GM19463 (cell line): ENCODE measurements at regions not wholly inside any gene's neighbourhood (a gene's known extent, or its start where the extent isn't known, plus 50 kb on each side); places are given as distances from the start of the nearest gene placed in this dataset.
"Not testable (repeated sequence)": the region's sequence is repeated elsewhere in the genome, so short reads cannot be mapped to it uniquely, and the experiment has no call there.

Source experiments
- ATAC-seq: cut with Tn5 transposase; IDR thresholded peaks from one replicate; pipeline ENCODE4 v1.9.1; 2021; ENCODE audit warnings: mild to moderate bottlenecking, moderate library complexity; ENCODE audit not compliant: unreplicated experiment

- no peak for ATAC-seq
Measured at GRCh38 chr12:11446372-11446771, 51.0 kb upstream of the PRB2 start.

DNA sequence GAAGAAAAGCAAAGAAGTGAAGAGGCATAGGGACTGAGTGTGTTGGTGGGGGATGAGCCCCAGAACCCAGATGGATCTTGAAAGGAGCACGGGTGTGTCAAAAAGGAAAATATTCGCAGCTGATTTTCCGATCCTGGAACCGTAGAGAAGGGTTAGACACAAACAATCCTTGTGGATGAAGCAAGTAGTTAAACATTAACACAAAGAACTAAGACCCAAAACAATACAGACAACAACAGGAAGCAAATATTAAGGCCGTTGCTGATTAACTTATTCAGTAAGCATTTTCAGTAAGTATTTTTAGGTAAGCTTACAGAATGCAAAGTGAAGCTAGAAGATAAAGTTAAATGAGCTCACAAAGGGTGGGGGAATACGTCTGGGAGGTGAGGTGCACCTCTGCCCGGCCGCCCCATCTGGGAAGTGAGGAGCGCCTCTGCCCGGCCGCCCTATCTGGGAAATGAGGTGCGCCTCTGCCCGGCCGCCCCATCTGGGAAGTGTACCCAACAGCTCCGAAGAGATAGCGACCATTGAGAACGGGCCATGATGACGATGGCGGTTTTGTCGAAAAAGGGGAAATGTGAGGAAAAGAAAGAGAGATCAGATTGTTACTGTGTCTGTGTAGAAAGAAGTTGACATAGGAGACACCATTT, 62.8 kb upstream of the PRB2 start:
- no peak for ATAC-seq

DNA sequence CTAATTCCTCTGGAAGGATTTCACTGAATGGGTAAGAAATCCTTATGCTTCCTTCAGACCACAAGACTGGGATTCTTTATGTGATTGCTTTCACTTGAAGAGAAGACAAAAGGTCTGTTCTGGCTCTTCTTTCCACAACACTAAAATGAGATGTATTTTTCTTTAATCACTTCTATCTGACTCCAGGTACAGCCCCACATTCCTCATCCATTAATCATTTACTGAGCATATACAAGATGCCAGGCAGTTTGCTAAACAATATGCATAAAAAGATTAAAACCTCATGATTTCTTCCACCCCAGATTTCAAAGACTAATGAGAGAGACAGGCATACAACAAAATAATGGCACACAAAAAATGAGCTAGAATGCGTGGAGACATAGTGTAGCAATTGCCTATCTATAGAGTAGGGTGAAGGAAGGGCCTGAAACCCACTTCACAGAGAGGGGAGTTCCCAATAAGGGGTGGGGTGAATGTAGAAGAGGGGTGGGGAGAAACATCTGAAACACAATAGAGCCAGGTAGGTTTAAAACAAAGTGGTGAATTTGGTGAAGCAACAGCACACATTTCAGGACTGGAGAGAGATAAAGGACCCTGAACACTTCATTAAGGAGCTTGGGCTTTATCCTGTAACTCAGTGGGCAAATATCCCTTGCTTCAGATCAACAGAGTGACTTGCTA, 65.1 kb upstream of the PRB2 start:
- ATAC-seq, result no peak

DNA sequence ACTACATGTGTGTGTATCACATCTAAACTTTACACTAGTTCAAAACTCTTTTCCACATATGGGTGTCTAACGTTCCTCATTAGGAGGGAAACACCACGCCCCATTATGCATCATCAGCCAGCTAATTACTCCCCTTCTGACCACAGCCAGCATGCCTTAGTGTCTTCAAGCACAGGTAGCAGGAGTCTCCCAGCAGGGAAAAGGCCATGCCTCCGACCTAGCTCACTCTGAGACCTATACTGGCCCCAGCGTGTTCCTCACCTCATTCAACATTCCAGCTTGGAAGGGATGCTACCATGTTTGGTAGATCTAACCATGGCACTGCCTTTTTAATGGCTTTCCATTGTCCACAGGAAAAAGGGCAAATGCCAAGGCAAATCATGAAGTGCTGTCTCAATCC, 66.1 kb upstream of the PRB2 start:
- no peak for ATAC-seq

DNA sequence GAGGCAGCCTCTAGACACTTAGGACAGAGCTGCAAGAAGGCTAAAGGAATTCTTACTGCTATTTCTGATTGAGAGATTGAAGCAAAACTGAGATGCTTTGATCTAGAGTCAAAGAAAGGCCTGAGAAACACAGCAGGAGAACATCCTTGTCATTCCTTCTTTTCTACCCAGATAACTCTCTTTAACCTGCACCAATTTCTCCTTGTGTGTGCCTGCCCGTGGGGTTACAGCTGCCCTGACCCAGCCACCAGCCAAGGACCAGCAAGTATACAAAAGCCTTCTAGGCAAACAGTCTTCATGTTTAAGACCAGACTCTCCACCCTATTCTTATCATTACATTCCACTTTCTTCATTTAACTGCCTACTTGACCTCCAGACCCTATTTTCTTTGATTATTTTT, 81.7 kb upstream of the PRB2 start:
- no peak for ATAC-seq

DNA sequence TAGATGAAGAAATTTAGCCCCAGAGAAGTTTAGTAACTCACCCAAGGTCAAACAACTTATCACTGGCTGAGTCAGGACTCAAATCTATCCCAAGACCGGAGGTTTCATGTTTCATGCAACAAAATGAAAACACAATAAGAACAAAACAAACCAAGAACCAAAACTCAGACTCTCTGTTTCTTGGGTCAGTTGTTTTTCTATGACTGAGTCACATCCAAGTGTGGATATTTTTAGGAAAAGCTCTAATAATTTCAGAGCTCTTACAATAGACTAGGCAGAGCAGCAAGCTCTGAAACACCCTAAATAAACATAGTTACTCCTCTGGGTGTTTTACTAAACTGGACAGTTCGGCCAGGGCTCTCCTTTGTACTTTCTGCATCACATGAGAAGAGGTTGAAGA, 87.6 kb upstream of the PRB2 start:
- ATAC-seq, result no peak

- ATAC-seq, result peak; percentile 87
Measured at GRCh38 chr12:11486623-11487444, 91.5 kb upstream of the PRB2 start.

DNA sequence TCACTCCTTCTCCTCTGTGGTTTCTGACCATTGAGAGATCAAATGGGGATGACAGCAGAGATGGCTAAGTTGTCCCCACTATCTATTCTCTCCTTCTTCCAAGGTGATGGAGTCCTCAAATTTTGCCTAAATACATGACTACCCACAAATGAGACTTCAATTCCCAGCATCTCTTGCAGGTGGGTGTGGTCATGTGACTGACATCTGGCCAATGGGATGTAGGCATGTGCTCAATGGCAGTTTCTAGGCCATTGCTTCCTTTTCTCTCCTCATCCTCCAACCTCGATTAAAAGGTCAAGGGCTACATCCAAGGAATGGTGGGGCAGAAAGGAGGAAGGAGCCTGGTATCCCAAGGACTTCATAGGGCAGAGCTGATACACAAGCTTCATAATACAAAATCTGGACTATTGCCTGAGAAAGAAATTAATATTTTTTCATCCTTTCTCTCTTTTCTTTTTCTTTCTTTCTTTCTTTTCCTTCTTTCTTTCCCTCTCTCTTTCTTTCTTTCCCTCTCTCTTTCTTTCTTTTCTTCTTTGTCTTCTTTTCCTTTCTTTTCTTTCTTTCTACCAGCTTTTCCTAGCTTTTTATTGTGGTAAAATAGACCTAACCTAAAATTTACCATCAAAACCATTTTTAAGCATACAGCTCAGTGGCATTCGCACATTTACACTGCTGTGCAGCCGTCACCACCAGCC, 100.9 kb upstream of the PRB2 start:
- ATAC-seq, result no peak

DNA sequence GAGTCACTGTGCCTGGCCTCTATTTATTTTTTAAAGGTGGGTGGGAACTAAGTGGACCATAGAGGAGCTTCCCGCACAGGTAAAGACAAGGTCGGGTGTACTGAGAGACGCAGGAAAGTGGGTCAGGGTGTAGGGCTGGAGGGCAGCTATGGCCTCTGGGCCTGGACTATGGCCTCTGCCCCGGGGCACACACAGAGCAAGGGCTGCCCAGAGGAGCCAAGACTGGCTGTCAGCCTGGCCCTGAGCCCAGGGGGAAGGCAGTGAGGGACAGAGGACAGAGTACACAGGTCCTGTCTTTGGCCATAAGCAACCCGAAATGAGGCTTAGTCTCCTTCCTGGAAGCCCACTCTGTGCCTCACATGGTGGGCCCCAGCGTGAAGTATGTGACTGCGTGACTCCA, 102.1 kb upstream of the PRB2 start:
- no peak for ATAC-seq

GRCh38 chr12:11497995-11498394, 102.6 kb upstream of the PRB2 start:
- peak; percentile 70 for ATAC-seq

DNA sequence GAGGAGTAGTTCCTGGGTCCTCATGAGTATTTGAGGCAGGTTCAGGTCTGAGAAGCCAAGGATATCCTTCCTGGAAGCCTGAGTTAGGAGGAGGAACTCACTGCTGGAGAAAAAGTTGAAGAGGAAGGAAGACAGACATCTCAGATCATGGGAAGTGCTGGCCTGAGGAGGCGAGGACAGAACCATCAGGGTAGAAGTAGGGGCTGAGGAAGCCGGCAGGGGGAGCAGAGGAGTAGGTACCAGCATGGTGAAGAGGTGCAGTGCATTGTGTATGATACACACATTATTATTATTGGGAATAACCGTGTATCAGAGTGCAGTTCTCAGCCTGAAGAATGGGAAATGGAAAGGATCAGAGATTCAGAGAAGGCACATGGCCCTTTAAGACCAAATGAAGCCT, 103.2 kb upstream of the PRB2 start:
- ATAC-seq, result not testable (repeated sequence)

DNA sequence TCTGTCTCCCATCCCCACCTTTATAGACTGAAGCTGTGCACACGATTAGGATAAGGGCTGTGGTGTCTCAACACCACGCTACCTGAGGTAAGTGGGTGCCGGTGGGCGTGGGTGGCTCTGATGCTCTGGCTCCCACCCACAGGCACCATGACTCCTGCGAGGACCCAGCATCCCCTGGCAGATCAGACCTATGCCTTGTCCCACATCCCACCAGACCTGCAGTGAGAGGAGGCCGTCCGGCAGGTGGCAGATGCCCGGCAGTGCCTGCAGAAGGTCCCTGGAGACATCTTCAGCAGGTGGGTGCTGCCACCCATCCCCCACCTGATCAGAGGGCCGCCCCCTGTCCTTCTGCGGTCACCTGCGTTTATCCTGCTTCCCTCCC, 104.4 kb upstream of the PRB2 start:
- ATAC-seq, result no peak

GRCh38 chr12:11500188-11500860, 105.0 kb upstream of the PRB2 start:
- peak; percentile 71 for ATAC-seq

DNA sequence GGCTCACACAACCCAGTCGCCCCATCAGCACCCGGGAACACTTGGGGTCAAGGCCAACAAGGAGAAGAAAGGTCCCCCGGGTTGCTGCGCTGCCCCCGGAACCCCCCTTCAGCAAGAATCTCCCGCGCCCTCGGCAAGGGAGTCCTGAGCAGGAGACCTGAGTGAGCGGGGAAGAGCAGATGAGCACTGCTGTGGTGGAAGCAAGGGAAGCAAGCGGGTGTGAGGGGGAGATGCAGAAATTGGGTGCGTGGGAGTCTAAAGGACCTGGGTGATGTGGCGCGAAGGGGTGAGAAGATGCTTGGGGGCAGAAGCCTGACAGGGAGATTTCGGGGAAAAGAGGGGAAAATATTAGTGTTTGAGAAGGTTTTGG, 105.5 kb upstream of the PRB2 start:
- no peak for ATAC-seq

GRCh38 chr12:11508699-11509098, 113.3 kb upstream of the PRB2 start:
- ATAC-seq, result no peak

- no peak for ATAC-seq
Measured at GRCh38 chr12:11509326-11509725, 114.0 kb upstream of the PRB2 start.

- ATAC-seq, result no peak
Measured at GRCh38 chr12:11510671-11511070, 115.3 kb upstream of the PRB2 start.

DNA sequence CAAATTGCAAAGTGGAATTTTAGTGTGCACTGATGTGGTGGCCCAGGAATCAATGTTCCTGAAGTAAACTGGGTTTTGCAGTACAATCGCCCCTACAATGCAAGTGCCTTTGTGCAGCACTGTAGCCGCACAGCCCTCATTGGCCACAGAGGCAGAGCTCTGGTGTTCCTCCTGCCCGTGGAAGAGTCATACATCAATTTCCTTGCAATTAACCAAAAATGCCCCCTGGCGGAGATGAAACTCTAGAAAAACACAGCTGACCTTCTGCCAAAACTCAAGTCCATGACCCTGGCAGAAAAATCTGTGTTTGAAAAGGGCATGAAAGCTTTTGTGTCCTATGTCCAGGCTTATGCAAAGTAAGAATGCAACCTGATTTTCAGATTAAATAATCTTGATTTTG, 117.9 kb upstream of the PRB2 start:
- ATAC-seq, result no peak

DNA sequence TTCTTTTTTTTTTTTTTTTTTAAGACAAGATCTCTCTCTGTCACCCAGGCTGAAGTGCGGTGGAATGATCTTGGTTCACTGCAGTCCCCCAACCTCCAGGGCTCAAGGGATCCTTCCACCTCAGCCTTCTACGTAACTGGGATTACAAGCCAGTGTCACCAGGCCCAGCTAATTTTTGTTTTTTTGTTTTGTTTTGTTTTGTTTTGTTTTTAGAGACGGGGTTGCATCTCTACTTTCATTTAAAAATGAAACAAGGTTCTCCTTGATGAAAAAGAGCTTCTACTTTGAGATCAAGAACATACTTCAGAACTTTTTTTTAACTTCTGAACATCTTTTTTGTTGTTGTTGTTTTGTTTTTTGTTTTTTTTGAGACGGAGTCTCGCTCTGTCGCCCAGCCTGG, 121.7 kb upstream of the PRB2 start:
- ATAC-seq, result no peak

DNA sequence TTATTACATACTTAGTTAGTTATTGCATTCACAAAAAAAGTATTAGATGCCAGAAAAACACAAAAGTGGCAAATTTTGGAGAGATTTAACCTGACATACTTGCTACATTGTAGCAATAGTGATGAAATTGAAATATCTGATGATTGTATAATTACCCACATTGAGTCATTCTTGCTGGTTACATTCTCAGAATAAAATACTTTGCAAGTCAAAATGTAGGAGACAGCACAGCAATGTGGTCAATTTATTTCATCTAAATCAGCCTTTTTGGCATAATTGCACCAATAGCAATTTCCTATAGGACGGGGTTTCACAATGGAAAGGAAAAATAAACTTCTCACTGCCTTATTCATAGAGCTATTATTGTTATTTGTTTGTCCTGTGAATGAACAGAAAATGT, 125.0 kb upstream of the ETV6 start:
- no peak for ATAC-seq

DNA sequence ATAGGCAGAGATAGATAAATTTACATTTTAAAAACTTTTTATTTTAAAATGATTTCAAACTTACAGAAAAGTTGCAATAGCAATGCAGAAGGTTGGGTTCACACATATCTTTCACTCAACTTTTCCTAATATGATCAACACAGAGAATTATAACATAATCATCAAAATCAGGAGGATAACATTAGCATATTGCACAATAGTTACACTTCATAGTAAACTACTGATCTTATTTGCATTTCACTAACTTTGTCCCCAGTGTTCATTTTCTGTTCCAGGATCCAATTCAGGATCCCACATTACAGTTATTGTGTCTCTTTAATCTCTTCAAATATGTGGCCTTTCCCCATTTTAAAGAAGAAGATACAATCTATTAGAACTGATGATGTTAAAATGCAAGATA, 115.4 kb upstream of the ETV6 start:
- no peak for ATAC-seq
